Neural progenitor cell (in vitro differentiated cells): ENCODE measurements at regions not wholly inside any gene's neighbourhood (a gene's known extent, or its start where the extent isn't known, plus 50 kb on each side); places are given as distances from the start of the nearest gene placed in this dataset.

Experiments used
- EZH2 ChIP-seq: fragments of 200-600 bp; sonication (generic); IDR thresholded peaks from 2 replicates; pipeline ENCODE4 v1.6.1; 2017; ENCODE audit warnings: antibody characterized with exemption, mild to moderate bottlenecking, moderate library complexity
- EZH2phosphoT487 ChIP-seq: fragments of 200-600 bp; sonication (generic); IDR thresholded peaks from 2 replicates; pipeline ENCODE4 v1.6.1; 2017; ENCODE audit warnings: antibody characterized with exemption
- TF ChIP-seq, protein P1 (sequence below): fragments of 200-600 bp; sonication (generic); IDR thresholded peaks from 2 replicates; pipeline ENCODE4 v1.5.1; 2017; ENCODE audit warnings: antibody characterized with exemption, mild to moderate bottlenecking

DNA sequence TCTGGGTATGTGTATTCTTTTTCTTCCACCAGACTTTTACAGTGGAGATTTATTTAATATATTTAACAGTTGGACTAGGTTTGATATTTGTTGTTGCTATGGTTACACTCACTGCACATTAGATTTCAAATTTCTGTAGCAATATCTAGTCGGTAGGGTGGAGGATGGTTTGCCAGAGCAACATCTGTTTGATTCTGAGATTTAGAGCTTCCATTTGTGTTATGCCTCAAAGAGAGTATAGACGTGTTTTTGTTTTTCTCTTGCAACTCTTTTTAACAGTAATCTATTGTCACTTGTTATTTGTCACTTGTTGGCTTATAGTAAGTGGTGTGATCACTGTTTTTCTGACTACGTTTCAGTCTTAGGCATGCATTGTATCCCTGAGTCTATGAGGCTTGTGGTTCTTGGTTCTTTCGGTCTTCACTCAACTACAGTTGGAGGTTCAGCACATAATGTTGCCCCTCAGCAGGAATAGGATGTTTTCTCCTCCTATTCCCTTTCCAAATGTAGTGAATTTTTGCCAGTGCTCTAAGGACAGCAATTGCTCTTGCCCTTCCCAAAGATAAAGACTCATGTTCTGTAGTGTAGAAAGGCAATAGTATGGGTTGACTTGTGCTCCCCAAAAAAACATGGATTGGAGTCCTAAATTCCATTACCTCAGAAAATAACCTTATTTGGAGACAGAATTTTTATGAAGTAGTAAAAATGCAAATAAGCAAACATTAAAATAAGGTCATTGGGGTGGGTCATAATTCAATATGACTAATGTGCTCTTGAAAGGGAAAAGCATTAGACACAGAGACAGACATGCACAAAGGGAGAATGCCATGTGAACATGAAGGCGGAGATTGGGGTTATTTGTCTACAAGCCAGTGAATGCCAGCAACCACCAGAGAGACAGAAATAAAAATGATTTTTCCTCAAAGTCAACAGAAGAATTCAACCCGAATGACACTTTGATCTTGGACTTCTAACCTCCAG lies 692.1 kb downstream of the DIPK2A start:
- TF ChIP-seq, protein P1, sequence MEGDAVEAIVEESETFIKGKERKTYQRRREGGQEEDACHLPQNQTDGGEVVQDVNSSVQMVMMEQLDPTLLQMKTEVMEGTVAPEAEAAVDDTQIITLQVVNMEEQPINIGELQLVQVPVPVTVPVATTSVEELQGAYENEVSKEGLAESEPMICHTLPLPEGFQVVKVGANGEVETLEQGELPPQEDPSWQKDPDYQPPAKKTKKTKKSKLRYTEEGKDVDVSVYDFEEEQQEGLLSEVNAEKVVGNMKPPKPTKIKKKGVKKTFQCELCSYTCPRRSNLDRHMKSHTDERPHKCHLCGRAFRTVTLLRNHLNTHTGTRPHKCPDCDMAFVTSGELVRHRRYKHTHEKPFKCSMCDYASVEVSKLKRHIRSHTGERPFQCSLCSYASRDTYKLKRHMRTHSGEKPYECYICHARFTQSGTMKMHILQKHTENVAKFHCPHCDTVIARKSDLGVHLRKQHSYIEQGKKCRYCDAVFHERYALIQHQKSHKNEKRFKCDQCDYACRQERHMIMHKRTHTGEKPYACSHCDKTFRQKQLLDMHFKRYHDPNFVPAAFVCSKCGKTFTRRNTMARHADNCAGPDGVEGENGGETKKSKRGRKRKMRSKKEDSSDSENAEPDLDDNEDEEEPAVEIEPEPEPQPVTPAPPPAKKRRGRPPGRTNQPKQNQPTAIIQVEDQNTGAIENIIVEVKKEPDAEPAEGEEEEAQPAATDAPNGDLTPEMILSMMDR, result no peak
- TF ChIP-seq EZH2phosphoT487 (no peak), EZH2 (no peak)
